ENCODE measurements at regions not wholly inside any gene's neighbourhood (a gene's known extent, or its start where the extent isn't known, plus 50 kb on each side); places are given as distances from the start of the nearest gene placed in this dataset.

DNA sequence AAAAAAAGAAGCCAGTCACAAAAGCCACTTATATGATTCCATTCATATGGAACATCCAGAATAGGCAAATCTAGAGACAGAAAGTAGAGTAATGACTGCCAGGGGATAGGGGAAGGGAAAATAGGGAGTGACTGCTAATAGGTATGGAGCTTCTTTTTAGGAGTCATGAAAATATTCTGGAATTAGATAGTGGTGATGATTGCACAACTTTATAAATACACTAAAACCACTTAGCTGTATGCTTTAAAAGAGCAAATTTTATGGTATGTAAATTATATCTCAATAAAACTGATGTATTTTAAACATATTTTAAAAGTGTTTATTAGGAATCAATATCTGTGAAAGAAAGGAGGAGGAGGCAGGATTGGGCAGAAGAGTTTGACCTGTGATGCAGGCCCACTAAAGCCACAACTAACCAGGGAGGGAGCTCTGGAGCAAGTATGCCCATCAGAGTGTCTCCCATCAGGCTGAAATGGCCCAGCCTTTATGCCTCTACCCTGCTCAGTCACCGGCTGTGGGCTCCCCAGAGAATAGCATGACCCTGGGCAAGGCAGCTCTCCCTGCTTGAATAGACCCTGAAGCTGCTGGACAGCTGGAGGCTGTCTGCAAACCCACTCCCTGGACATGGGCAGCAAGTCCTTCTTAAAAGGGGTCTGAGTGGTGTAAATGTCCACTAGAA, 96.0 kb upstream of the SLC44A1 start:
- DNase-seq = no peak

DNA sequence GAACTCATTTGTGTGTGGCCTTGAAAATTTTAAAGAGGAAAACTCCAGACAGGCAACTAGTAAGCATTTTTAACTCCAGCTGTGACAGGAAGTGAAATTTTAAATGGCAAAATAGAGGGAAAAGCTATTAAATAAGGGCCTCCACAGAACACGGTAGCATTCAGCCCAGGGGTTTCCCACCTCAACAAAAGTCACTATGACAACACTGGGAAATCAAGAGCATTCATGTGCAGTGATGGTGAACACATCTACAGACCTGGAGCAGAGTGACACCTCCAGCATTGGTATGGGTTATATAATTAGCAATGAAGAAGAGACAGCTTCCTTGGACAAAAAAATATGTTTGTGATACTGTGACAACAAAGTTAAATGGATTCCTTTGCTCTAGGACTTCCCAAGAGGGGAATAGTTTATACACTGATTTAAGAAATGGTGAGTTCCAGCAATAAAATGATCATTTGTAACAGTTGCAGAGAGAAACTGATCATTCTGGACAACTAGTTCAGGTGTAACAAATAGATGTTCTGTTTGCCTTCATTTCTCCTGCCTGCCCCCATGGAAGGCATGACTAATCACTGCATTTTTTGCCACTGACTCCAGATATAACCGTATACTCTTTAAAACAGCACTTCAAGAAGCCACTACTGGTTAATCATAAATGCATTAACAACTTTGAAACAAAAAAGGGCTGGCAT, 93.3 kb upstream of the SLC44A1 start:
- DNase-seq = peak; percentile 59

DNA sequence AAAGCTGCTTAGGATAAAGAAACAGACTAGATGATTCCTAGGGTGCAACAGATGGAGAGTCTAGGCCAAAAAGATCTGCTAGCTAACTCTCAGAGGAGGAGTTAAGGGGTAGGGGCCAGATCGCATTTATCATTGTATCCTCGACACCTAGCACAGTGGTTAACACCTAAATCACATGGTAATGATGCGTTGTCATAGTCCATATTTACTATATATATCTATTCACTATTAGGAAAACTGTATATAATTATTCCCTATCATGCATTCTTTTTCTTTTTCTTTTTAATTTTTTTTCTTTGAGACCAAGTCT, 92.8 kb upstream of the SLC44A1 start:
- DNase-seq = no peak

DNA sequence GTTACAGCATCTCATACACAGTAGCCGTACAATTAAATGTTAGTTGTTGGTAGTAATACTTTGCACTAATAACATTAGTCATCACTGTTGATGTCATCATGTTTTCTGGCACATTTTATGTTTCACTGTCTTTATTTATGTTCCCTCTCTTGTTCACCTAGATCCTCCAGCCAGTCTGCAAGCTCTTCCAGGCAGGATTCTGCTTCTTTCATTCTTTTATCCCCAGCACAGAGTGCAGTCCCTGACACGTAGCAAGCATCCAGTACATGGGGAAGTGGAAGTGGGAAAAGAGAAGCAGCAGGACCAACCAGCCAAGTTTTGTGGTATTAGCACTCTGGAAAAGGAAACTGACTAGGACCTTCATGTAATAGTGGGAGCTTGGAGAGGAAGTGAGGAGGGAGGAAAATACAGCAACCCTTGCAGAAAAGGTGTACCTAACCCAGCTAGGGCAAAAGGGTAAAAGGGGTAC, 89.7 kb upstream of the SLC44A1 start:
- peak; percentile 63 for DNase-seq

DNA sequence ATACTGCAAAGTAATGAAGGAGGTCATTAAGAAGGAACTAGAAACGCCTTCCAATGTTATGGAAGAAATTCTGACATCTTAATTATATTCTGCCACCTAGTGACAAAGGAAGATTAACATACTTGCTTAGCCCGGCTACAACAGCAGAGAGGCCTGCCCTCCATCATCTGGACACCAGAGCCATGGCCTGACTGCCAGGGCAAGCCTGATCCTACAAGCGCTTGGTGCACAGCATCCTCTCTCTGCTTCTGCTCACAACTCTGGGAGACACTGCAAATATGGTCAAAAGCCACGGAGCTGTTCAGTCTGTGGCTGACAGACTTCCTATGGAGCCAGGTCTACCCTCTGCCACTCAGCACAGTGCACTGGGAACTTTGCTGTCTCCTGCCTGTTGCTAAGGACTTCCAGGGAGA, 87.3 kb upstream of the SLC44A1 start:
- peak; percentile 71 for DNase-seq

DNA sequence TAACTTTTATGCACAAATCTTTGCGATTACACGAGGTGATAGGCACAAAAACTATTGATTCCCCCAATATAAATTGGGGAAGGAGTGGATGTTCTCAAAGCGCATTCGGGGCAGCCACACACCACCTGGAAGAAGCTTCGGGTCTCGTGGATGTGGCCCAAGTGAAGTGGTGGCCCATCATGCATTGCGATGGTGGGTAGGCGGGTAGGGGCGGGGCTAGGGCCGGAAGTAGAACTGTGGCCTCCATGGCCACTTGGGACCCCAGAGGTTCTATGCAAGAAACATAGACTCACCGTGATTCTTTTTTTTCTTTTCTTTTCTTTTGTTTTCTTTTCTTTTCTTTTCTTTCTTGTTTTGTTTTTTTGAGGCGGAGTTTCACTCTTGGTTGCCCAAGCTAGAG, 86.4 kb upstream of the SLC44A1 start:
- no peak for DNase-seq

DNA sequence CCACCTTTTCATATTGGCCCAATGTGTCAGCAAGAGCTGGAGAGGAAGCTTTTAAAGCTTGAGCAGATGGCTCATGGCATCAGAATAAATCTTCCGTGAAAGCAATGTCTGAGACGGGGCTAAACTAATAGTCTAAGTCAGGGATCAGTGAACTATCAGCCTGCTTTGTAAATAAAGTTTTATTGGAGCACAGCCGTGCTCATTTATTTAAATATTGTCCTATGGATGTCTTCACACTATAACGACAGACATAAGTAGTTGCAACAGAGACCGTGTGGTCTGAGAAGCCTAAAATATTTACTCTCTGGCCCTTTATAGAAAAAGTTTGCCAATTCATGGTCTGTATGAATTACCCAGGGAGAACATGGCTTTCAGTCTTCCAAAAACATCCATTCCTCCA, 85.6 kb upstream of the SLC44A1 start:
- DNase-seq = no peak

DNA sequence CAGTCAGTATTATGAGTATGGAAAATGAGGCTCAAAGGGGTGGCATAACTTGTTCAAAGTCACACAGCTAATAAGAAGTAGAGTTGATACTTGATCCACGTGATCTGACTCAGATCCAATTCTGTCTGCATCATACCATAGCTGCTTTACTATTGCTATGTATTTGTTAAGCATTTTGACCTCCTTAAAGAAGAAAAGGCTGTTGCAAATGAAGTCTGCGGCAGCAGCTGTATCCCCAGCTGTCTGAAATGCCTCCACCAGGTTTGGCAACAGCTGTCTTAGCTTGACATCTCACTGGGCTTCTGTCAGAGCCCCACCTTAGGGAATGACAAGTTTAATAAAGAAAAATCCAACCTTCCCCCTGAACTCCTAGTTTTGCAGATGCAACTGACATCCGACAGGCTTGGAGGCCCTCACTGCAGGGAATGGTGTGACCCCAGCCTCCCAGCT, 75.6 kb upstream of the SLC44A1 start:
- peak; percentile 6 for DNase-seq

DNA sequence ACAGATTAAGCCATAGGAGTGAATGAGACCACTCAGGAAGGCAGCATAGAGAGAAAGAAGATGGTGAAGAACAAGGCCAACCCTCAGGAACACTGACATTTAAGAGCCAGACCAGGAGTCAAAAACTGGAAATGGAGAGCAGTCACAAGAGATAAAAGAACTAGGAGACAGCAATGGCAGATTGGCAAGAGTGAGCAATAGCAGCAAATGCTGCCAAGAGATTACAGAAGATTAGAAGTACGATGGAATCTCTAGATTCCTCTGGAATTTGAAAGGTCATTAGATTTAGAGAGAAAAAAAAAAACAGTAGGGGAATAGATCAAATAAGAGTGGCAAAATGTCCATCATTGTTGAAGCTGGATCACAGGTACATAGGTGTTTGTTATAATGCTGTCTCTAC, 73.4 kb upstream of the SLC44A1 start:
- no peak for DNase-seq

DNA sequence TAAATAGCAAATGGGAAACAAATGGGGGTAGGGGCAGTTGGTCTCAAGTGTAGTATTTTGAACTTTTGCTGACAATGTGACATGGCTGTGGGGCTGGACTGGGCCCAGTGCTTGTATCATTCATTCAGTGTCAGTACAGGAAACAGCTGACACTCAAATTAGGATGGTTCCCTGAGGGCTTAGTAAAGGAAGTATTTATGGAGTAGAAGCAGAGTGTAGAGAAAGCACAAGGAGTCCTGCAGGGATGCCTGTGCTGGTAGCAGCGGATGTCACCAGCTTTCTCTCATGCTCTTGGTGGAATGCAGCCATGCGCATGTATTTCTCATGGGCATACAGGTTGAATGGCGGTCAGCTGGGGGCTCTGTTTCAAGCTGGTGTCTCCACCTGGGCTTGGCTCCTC, 72.9 kb upstream of the SLC44A1 start:
- DNase-seq = no peak

DNA sequence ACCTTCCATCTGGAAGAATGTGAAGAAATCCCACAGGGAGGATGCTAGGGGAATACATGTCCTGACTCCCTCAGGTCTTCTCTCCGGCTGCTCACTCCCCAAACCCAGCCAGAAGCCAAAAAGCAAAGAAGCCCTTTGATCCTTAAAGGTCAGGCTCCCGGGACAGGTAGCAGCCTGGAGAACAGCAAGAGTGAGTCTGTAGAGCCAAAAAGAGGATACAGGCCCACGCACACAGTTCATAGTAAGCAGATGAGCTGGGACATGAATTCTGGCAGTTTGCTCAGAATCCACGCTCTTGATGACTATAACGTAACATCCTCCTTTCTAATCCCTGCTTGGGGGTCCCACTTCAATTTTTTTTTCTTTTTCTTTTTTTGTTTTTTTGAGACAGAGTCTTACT, 72.0 kb upstream of the SLC44A1 start:
- no peak for DNase-seq

DNA sequence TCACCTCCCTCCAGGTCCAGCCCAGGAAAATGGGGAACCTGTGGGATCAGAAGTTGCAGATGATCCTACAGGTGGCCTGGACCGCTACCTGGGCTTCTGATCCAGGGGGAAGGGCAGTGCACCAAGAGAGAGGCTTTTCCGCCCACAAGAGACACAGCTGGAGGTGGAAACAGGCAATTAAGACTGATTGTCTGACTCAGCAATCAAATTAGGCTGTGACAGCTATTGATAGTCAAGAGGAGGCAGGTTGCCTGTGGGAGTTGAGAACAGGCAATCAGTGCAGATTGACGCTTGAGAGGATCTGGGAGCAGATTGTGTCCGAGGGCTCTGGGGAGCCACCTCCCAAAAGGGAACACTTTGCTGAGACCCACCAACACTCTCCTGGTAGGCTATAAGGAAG, 71.1 kb upstream of the SLC44A1 start:
- DNase-seq = no peak

DNA sequence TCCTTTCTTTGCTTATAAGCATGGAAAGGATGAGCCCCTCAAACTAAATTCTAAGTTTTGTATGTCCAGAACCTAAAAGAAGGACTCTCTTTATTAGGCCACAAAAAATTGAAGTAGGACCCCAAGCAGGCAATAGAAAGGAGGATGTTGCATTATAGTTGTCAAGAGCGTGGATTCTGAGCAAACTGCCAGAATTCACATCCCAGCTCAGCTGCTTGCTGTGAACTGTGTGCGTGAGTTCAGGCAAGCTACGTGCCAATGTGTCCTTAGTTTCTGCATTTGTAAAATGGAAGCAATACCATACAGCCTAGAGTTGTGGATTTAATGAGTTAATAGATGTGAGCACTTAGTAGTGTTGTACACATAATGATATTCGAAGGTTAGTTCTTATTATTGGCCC, 70.6 kb upstream of the SLC44A1 start:
- DNase-seq = no peak

DNA sequence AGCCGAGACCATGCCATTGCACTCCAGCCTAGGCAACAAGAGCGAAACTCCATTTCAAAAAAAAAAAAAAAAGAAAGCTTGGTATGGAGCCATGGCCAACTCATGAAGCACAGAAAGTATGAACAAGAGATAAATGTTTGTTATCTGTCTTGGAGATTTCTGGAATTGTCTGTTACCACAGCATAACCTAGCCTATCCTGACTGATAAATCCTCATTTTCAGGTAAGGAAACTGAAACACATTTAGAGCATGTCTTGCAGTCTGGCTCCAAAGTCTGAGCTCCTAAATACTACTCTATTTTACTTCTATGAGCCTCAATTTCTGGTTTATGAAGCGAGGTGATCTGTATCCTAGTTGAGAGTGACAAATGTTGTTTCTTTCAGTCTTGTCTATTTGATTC, 68.3 kb upstream of the SLC44A1 start:
- no peak for DNase-seq

DNA sequence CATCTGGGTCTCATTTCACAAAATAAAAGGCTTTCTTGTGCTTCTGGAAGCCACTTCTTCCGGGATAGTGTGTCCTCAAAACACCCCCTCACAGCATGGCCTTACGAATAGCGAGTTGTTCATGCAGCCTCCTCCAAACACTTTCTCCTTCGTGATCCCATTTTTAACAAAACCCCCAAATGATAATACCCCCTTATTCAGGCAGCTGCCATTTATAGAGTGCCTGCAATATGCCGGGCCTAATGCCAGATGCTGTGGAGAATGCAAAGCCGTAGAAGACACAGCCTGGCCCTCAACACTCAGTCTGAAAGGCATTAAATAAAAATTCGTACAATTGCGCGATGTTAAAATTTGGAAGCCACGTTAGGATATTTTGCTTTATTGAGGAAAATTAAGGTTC, 66.4 kb upstream of the SLC44A1 start:
- DNase-seq = no peak

DNA sequence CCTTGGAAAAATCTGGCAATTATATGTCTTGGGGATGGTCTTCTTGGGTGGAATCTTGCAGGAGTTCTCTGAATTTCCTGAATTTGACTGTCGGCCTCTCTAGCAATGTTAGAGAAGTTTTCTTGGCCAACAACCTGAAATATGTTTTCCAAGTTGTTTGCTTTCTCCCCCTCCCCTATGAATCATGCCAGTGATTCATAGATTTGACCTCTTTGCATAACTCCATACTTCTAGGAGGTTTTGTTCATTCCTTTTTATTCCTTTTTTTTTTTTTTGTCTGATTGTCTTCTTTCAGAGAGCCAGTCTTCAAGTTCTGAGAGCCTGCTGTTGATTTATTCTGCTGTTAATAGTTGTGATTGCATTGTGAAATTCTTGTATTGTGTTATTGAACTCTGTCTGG, 56.7 kb upstream of the SLC44A1 start:
- DNase-seq = peak; percentile 84

DNA sequence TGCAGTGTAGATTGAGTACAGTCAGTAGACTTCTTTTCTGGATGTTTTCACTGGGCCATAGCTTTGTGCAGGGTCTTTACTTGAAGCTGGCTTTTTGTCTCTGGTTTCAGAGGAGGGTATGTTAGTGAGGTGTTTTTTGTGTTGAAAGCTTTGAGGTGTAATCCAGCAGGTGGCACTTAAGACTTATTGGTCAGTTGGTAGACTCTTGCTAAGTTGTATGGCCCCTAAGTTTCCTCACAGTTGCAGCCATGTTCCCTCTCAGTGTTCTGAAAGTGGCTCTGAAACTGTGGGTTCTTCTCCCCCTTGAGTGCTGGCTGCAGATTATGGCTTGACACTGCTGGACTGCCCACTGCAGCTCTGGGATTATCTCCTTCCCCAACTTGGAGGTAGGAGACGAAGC, 55.7 kb upstream of the SLC44A1 start:
- no peak for DNase-seq

DNA sequence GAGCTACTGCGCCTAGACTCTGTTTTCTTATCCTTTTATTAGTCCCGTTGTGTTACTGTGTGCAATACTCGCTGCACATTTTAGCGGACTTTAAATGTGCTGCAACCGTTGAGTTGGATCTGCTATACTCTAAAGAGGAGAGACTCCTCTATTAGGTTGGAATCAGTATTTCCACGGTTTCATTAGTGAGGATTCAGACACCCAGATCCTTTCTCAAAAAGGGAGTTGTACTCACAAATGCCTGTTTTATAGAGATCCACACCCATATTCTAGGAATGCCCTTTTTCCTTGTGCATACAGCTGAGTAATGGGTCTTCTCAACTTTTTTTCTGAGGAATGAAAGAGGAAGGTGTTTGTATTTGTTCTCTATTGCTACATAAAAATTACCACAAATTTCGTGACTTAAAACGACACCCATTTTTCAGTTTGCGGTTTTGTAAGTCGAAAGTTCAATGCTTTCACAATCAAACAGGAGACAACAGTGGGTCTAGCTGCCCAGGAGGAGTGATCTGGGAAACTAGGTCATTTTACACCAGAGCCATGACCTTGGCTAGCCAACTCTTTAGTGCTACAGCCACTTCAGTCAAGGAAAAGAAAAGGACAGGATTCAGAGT, 52.8 kb upstream of the SLC44A1 start:
- DNase-seq = no peak

DNA sequence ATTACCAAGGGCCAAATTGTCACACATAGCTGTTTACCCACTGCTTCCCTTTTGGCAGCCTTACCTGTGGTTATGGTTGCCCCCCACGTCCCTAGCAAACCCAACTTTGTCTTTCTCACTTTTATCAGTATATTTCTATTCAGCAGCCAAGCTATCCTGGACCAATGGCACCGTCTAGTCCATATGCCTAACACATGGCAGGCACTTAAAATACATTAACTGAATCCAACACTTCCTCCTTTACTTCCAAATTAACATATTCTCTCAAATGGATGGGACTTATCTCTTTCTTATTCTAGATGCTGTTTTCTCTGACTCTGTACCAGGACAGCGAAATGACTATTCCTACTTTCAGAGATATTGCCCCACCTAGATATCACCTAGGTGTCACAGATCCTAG, 50.9 kb upstream of the SLC44A1 start:
- no peak for DNase-seq

DNA sequence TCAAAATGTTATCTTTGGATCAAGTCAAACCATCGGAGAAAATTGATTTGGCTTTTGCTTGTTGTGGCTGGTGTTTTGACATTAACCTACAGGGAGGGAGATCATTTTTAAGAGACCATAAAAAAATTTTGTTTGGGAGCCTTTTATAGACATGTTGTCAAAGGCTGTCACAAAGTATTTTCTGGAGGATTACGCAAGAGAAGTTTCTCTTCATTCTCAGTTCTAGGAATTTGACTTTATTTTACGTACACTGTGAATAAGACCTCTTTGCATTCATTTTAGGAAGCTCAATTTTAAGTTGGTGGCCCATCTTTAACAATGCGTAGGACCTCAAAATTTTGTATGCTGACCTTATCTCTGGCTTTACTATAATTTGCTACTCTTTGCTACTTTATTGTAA, 50.2 kb upstream of the SLC44A1 start:
- no peak for DNase-seq
